IPS-NIHi7 (cell line): ENCODE measurements at regions not wholly inside any gene's neighbourhood (a gene's known extent, or its start where the extent isn't known, plus 50 kb on each side); places are given as distances from the start of the nearest gene placed in this dataset.

Source experiments
- DNase-seq: peaks from one replicate; pipeline ENCODE4 v3.0.0; 2012; ENCODE audit warnings: mixed read lengths; ENCODE audit errors: extremely low spot score

- no peak for DNase-seq
Observed at GRCh38 chr2:104127049-104127770, 726.7 kb upstream of the POU3F3 start.

- no peak for DNase-seq
Observed at GRCh38 chr2:104140361-104140760, 713.6 kb upstream of the POU3F3 start.

- DNase-seq, result no peak
Observed at GRCh38 chr2:104158191-104158590, 695.7 kb upstream of the POU3F3 start.

- no peak for DNase-seq
Observed at GRCh38 chr2:104163611-104164130, 690.2 kb upstream of the POU3F3 start.

GRCh38 chr2:104164721-104165252 is 689.1 kb upstream of the POU3F3 start:
- DNase-seq, result peak; percentile 18

GRCh38 chr2:104177179-104177578 is 676.7 kb upstream of the POU3F3 start:
- DNase-seq, result no peak

- DNase-seq, result no peak
Observed at GRCh38 chr2:104179644-104180043, 674.3 kb upstream of the POU3F3 start.

GRCh38 chr2:104200533-104201168 is 653.3 kb upstream of the POU3F3 start:
- DNase-seq, result no peak

GRCh38 chr2:104213758-104214157 is 640.2 kb upstream of the POU3F3 start:
- peak; percentile 17 for DNase-seq

- DNase-seq, result no peak
Observed at GRCh38 chr2:104215269-104216161, 638.4 kb upstream of the POU3F3 start.

GRCh38 chr2:104233591-104233990 is 620.3 kb upstream of the POU3F3 start:
- DNase-seq, result no peak

- DNase-seq, result no peak
Observed at GRCh38 chr2:104236491-104236890, 617.4 kb upstream of the POU3F3 start.

- no peak for DNase-seq
Observed at GRCh38 chr2:104240984-104241383, 612.9 kb upstream of the POU3F3 start.

GRCh38 chr2:104249629-104250028 is 604.3 kb upstream of the POU3F3 start:
- DNase-seq, result no peak

GRCh38 chr2:104250635-104251034 is 603.3 kb upstream of the POU3F3 start:
- DNase-seq, result no peak

GRCh38 chr2:104254017-104254416 is 599.9 kb upstream of the POU3F3 start:
- DNase-seq, result no peak

- DNase-seq, result no peak
Observed at GRCh38 chr2:104262714-104263113, 591.2 kb upstream of the POU3F3 start.

- no peak for DNase-seq
Observed at GRCh38 chr2:104279646-104280045, 574.3 kb upstream of the POU3F3 start.

- DNase-seq, result no peak
Observed at GRCh38 chr2:104280216-104280615, 573.7 kb upstream of the POU3F3 start.

GRCh38 chr2:104286841-104287240 is 567.1 kb upstream of the POU3F3 start:
- DNase-seq, result peak; percentile 70

- DNase-seq, result no peak
Observed at GRCh38 chr2:104289651-104290565, 564.0 kb upstream of the POU3F3 start.
